ENCODE measurements at regions not wholly inside any gene's neighbourhood (a gene's known extent, or its start where the extent isn't known, plus 50 kb on each side); places are given as distances from the start of the nearest gene placed in this dataset.

DNA sequence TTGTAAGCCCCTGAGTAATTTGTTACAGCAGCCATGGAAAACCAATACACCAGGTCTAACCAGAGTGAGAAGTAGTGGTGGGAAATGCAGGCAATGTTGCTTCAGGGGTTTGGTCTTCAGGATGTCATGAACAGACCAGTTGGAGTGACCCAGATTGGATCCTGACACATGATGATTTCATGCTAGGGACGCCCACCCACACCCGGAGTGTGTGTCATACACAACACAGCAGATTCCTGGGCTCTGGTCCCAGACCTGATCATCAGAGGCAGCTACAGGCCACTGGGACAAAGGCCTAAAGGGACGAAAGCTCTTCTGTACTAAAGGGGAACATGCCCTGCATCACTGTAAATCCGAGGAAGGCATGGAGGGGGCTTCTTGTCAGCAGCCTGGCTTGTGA is 194.2 kb downstream of the NSG2 start:
- DNase-seq (no peak), ATAC-seq (no peak)
- Histone ChIP-seq H3K4me1 (no peaks in the 10 kb centered on the region), H3K4me3 (no peak overlapping the region), H3K9me3 (no peaks in the 10 kb centered on the region), H3K27ac (no peak overlapping the region), H3K36me3 (no peaks in the 10 kb centered on the region), H3K27me3 (no peaks in the 10 kb centered on the region)
- TF ChIP-seq, protein P1, sequence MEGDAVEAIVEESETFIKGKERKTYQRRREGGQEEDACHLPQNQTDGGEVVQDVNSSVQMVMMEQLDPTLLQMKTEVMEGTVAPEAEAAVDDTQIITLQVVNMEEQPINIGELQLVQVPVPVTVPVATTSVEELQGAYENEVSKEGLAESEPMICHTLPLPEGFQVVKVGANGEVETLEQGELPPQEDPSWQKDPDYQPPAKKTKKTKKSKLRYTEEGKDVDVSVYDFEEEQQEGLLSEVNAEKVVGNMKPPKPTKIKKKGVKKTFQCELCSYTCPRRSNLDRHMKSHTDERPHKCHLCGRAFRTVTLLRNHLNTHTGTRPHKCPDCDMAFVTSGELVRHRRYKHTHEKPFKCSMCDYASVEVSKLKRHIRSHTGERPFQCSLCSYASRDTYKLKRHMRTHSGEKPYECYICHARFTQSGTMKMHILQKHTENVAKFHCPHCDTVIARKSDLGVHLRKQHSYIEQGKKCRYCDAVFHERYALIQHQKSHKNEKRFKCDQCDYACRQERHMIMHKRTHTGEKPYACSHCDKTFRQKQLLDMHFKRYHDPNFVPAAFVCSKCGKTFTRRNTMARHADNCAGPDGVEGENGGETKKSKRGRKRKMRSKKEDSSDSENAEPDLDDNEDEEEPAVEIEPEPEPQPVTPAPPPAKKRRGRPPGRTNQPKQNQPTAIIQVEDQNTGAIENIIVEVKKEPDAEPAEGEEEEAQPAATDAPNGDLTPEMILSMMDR (IDR thresholded peaks at IDR 0.05 in 4 of 5, conservative IDR thresholded peaks at IDR 0.05 in 1 of 5) = no peak
- no peak for TF ChIP-seq POLR2A (IDR thresholded peaks at IDR 0.05)
- in situ Hi-C loops (cut with MboI; ENCODE audit: low sequenced_read_pairs in 4 of 4) (no loop called here), intact Hi-C loops (cut with DNase I; ENCODE audit: low total_unique reads) (no loop called here)

DNA sequence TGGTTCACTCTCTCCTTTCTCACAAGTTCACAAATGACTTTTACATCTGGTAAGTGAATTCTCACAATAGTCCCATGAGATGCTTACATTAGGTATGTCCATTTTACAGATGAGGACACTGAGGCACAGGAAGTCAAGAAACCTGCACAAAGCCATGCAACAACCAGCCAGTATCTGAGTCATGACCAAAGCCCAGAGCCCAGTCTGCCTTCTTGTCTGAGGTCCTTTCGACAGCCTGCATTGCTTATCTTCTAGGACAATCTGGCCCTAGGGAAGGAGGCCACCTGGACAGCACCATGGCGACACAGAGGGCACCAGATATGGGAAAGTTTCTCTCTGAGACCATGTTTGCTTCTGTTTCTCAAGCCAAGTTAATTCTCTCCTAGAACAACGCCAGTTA is 197.1 kb downstream of the NSG2 start:
- Histone ChIP-seq H3K4me3 (no peak overlapping the region), H3K36me3 (no peaks in the 10 kb centered on the region), H3K27me3 (no peaks in the 10 kb centered on the region), H3K27ac (no peak overlapping the region), H3K9me3 (no peaks in the 10 kb centered on the region), H3K4me1 (no peaks in the 10 kb centered on the region)
- DNase-seq = no peak
- intact Hi-C loops (cut with DNase I; ENCODE audit: low total_unique reads) = no loop called here
- in situ Hi-C loops (cut with MboI; ENCODE audit: low sequenced_read_pairs in 4 of 4) = no loop called here
- no peak for TF ChIP-seq POLR2A (IDR thresholded peaks at IDR 0.05)
- TF ChIP-seq, protein P1 (IDR thresholded peaks at IDR 0.05 in 4 of 5, conservative IDR thresholded peaks at IDR 0.05 in 1 of 5) = no peak
- ATAC-seq = no peak

DNA sequence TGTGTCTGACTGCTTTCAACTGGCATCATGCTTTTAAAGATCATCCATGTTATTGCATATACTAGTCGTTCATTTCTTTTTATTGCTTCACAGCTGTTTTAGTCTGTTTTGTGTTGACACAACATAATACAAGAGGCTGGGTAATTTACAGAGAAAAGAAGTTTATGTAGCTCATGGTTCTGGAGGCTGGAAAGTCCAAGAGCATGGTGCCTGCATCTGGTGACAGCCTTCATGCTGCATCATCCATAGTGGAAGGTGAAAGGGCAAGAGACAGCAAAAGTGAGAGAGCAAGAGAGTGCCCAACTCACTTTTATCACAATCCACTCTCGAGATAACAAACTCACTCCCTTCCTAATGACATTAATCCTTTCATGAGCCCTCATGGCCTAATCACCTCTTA is 198.4 kb downstream of the NSG2 start:
- H3K4me1 ChIP-seq = no peaks in the 10 kb centered on the region
- DNase-seq = no peak
- H3K36me3 ChIP-seq = no peaks in the 10 kb centered on the region
- H3K4me3 ChIP-seq = no peak overlapping the region
- H3K27ac ChIP-seq = no peak overlapping the region
- no peak for ATAC-seq
- in situ Hi-C loops (cut with MboI; ENCODE audit: low sequenced_read_pairs in 4 of 4) = no loop called here
- TF ChIP-seq POLR2A (IDR thresholded peaks at IDR 0.05) = no peak
- TF ChIP-seq, protein P1 (IDR thresholded peaks at IDR 0.05 in 4 of 5, conservative IDR thresholded peaks at IDR 0.05 in 1 of 5) = no peak
- intact Hi-C loops (cut with DNase I; ENCODE audit: low total_unique reads) = no loop called here
- no peaks in the 10 kb centered on the region for H3K27me3 ChIP-seq
- no peaks in the 10 kb centered on the region for H3K9me3 ChIP-seq

DNA sequence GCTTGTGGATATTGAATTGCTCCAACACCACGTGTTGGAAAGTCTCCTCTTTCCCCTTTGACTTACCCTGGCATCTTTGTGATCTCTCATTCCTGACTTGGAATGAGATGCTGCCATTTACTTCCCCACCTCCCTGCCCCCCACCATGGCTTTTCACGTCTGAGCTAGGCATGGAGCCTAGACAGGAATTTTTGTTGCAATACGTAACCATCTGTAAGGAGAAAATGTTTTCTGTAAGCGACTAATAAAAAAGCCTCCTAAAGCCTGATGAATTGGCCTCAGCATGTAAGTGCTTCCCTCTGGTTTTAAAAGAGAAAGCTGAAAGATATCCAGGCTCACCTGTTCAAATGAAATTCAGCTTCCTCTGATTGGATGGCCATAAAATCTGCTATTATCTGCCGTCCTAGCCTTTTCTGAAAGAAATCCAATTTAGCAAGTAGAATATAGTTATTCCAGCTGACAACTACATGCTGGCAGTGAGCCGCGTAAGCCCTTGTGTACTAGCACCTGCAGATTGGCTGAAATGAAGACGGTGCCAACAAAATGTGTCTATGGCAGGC is 200.1 kb downstream of the NSG2 start:
- no peaks in the 10 kb centered on the region for H3K9me3 ChIP-seq
- no peaks in the 10 kb centered on the region for H3K36me3 ChIP-seq
- DNase-seq (no peak), ATAC-seq (no peak)
- TF ChIP-seq, protein P1 (IDR thresholded peaks at IDR 0.05 in 4 of 5, conservative IDR thresholded peaks at IDR 0.05 in 1 of 5) = no peak
- no peak for TF ChIP-seq POLR2A (IDR thresholded peaks at IDR 0.05)
- no peak overlapping the region for H3K4me3 ChIP-seq
- intact Hi-C loops (cut with DNase I; ENCODE audit: low total_unique reads) = no loop called here
- in situ Hi-C loops (cut with MboI; ENCODE audit: low sequenced_read_pairs in 4 of 4) = no loop called here
- H3K27me3 ChIP-seq = no peaks in the 10 kb centered on the region
- H3K27ac ChIP-seq = no peak overlapping the region
- H3K4me1 ChIP-seq = no peaks in the 10 kb centered on the region

DNA sequence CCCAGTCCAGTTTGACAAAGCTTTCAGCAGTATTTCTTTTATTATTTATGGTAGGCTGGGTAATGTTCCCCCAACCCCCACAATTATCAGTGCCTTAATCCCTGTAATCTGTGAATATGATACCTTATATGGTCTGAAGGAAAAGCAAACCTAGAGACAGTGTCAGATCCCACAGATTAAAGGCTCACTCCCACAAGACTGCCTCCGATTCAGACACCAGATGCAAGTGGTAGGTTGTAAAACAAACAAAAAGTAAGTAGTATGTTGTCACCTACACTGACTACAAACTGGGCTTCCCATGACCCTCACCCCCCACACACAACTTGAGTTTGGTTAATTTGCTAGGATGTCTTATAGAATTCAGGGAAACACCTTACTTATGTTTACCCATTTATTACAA is 201.2 kb downstream of the NSG2 start:
- TF ChIP-seq POLR2A (IDR thresholded peaks at IDR 0.05) = no peak
- TF ChIP-seq, protein P1 (IDR thresholded peaks at IDR 0.05 in 4 of 5, conservative IDR thresholded peaks at IDR 0.05 in 1 of 5) = no peak
- no peak overlapping the region for H3K4me3 ChIP-seq
- H3K27me3 ChIP-seq = no peaks in the 10 kb centered on the region
- H3K36me3 ChIP-seq = no peaks in the 10 kb centered on the region
- no peak for ATAC-seq
- DNase-seq = no peak
- H3K9me3 ChIP-seq = no peaks in the 10 kb centered on the region
- intact Hi-C loops (cut with DNase I; ENCODE audit: low total_unique reads) = no loop called here
- in situ Hi-C loops (cut with MboI; ENCODE audit: low sequenced_read_pairs in 4 of 4) = no loop called here
- no peaks in the 10 kb centered on the region for H3K4me1 ChIP-seq
- no peak overlapping the region for H3K27ac ChIP-seq

Data from gastrocnemius medialis (tissue), 4 donors.